Uterus (tissue), 3 donors: ENCODE measurements at regions not wholly inside any gene's neighbourhood (a gene's known extent, or its start where the extent isn't known, plus 50 kb on each side); places are given as distances from the start of the nearest gene placed in this dataset.

Source experiments
- DNase-seq, 2 donors: peaks; one replicate each; pipeline ENCODE4 v3.0.0-alpha.2; 2019 to 2020
- H3K27ac ChIP-seq, 2 donors: fragments of 200-600 bp; sonication (generic); 1 replicate in 1 of 2; 2 replicates in 1 of 2; pipeline ENCODE4 v1.5.1; 2016 to 2018
- H3K27me3 ChIP-seq, 2 donors: fragments of 200-600 bp; sonication (generic); one replicate each; pipeline ENCODE4 v1.5.1; 2018 to 2019; ENCODE audit warnings: control low read depth in 1 of 2
- H3K36me3 ChIP-seq, 2 donors: fragments of 200-600 bp; sonication (generic); one replicate each; pipeline ENCODE4 v1.5.1; 2019; ENCODE audit warnings: control low read depth in 1 of 2
- H3K4me1 ChIP-seq, 2 donors: fragments of 200-600 bp; sonication (generic); one replicate each; pipeline ENCODE4 v1.5.1; 2018 to 2019; ENCODE audit warnings: control low read depth in 1 of 2
- H3K4me3 ChIP-seq, 2 donors: fragments of 200-600 bp; sonication (generic); 1 replicate in 1 of 2; 2 replicates in 1 of 2; pipeline ENCODE4 v1.5.1; 2018 to 2019; ENCODE audit warnings: mild to moderate bottlenecking in 1 of 2
- H3K9me3 ChIP-seq, 2 donors: fragments of 200-600 bp; sonication (generic); one replicate each; pipeline ENCODE4 v1.5.1; 2019; ENCODE audit warnings: control low read depth in 1 of 2
- POLR2A ChIP-seq, 2 donors: fragments of 450-650 bp; IDR thresholded peaks; one replicate each; pipeline ENCODE4 v1.6.1; 2016; ENCODE audit warnings: antibody characterized with exemption in 2 of 2, mild to moderate bottlenecking in 1 of 2, moderate library complexity in 1 of 2
- intact Hi-C: fragments of 100-400 bp; cut with DNase I; formaldehyde crosslinking; loops from one replicate; pipeline ENCODE4 v1.15.1; 2023; ENCODE audit warnings: low total_unique reads
- TF ChIP-seq, protein P1 (sequence below), 4 experiments: fragments of 200-600 bp in 2 of 4; fragments of 450-650 bp in 2 of 4; sonication (generic) in 2 of 4; IDR thresholded peaks; one replicate each; pipeline ENCODE4 v1.5.1; 2016 to 2019; ENCODE audit warnings: antibody characterized with exemption in 4 of 4, mild to moderate bottlenecking in 2 of 4, moderate library complexity in 1 of 4
- donor health status: DM: yes; HTN: yes; CAD: no.

DNA sequence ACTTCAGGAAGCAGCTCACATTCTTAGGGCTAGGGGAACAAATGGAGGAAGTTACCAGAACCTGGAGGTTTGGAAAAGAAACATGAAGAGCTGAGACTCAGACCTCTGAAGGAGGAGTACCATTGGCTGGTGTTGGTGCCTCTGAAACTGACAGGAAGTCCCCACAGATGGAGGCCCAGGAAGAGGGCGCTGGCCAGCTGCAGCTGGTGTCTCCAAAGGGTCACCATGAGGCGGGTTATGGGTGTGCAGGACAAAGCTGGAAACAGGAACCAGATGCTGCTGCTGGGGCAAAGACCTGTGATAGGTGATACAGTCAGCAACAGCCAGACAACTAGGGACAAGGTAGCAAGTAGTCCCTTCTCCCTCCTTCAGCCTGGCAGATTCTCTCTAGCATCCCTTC is 136.5 kb upstream of the SERPINE2 start:
- no peak for TF ChIP-seq POLR2A (IDR thresholded peaks at IDR 0.05)
- TF ChIP-seq, protein P1, sequence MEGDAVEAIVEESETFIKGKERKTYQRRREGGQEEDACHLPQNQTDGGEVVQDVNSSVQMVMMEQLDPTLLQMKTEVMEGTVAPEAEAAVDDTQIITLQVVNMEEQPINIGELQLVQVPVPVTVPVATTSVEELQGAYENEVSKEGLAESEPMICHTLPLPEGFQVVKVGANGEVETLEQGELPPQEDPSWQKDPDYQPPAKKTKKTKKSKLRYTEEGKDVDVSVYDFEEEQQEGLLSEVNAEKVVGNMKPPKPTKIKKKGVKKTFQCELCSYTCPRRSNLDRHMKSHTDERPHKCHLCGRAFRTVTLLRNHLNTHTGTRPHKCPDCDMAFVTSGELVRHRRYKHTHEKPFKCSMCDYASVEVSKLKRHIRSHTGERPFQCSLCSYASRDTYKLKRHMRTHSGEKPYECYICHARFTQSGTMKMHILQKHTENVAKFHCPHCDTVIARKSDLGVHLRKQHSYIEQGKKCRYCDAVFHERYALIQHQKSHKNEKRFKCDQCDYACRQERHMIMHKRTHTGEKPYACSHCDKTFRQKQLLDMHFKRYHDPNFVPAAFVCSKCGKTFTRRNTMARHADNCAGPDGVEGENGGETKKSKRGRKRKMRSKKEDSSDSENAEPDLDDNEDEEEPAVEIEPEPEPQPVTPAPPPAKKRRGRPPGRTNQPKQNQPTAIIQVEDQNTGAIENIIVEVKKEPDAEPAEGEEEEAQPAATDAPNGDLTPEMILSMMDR (IDR thresholded peaks at IDR 0.05) = no peak
- Histone ChIP-seq H3K4me3 (no peak overlapping the region), H3K27ac (no peak overlapping the region), H3K9me3 (no peaks in the 10 kb centered on the region), H3K36me3 (no peaks in the 10 kb centered on the region), H3K4me1 (no peaks in the 10 kb centered on the region), H3K27me3 (no peaks in the 10 kb centered on the region)
- intact Hi-C loops = no loop called here
- no peak for DNase-seq

DNA sequence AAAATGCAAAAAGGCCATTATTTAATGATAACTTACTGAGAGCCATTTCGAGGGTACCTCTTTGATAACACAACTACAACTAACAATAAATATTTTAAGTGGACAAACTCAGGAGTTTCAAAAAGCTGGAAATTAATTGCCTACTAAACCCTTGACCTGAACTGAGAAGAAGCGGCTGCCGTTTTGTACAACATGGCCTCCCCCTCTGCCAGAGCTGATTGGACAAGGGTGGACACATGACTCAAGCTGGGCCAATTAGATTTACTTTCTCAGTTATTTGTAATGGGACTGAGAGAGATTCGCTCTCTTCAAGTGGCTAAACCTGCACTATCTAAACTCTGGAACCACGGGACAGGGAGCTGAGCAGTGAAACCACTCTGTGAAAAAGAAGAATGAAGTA is 135.9 kb upstream of the SERPINE2 start:
- H3K36me3 ChIP-seq = no peaks in the 10 kb centered on the region
- H3K27me3 ChIP-seq = no peaks in the 10 kb centered on the region
- no peaks in the 10 kb centered on the region for H3K9me3 ChIP-seq
- no peak for DNase-seq
- H3K4me1 ChIP-seq = no peaks in the 10 kb centered on the region
- no peak overlapping the region for H3K4me3 ChIP-seq
- no peak for TF ChIP-seq POLR2A (IDR thresholded peaks at IDR 0.05)
- TF ChIP-seq, protein P1 (IDR thresholded peaks at IDR 0.05) = no peak
- no peak overlapping the region for H3K27ac ChIP-seq
- intact Hi-C loops = no loop called here

DNA sequence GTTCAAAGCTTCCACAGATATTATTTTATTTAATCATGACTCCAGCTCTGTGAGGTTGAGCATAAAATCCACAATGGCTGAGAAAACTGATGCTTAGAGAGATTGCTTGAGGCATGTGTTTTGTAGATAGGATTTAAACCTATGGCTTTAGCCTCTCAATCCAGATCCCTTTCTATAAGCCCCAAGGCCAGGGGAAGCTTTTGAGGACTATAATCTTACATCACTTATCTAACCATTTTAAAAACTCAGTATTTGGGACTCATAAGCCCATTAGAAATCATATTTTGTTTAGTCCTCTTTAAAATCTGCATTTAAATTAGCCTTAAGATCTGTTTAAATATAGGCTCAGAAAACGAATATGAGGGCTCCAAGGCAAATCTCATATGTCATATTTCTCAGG is 135.4 kb upstream of the SERPINE2 start:
- H3K36me3 ChIP-seq = no peaks in the 10 kb centered on the region
- no peak for DNase-seq
- intact Hi-C loops = no loop called here

DNA sequence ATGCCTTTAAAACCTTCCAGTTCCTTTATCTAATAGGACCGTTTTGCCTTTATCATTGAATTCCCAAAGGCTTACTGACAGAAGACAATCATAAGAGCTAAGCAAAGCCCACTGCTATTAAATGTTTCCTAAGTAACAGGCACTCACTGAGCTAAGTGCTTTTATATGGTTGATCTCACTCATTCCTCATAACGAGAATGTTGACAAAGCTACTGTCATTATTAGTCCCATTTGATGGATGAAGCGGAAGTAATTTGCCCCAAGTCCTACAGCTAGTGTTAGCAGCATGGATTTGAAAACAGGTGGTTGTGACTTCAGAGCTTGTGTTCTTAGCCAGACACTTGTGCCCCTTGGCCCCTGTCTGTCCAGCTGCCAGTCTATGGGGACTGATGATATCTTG is 134.8 kb upstream of the SERPINE2 start:
- H3K36me3 ChIP-seq = no peaks in the 10 kb centered on the region
- no peak overlapping the region for H3K4me3 ChIP-seq
- intact Hi-C loops = no loop called here
- DNase-seq = no peak
- TF ChIP-seq POLR2A (IDR thresholded peaks at IDR 0.05) = no peak
- TF ChIP-seq, protein P1 (IDR thresholded peaks at IDR 0.05) = no peak
- no peak overlapping the region for H3K27ac ChIP-seq
- no peaks in the 10 kb centered on the region for H3K9me3 ChIP-seq
- no peaks in the 10 kb centered on the region for H3K4me1 ChIP-seq
- H3K27me3 ChIP-seq = no peaks in the 10 kb centered on the region

More for the DNA sequence above, 135.4 kb upstream of the SERPINE2 start:
- no peak overlapping the region for H3K27ac ChIP-seq
- H3K4me3 ChIP-seq = no peak overlapping the region
- H3K27me3 ChIP-seq = no peaks in the 10 kb centered on the region
- no peaks in the 10 kb centered on the region for H3K4me1 ChIP-seq
- no peaks in the 10 kb centered on the region for H3K9me3 ChIP-seq
- TF ChIP-seq, protein P1 (IDR thresholded peaks at IDR 0.05) = no peak
- no peak for TF ChIP-seq POLR2A (IDR thresholded peaks at IDR 0.05)

DNA sequence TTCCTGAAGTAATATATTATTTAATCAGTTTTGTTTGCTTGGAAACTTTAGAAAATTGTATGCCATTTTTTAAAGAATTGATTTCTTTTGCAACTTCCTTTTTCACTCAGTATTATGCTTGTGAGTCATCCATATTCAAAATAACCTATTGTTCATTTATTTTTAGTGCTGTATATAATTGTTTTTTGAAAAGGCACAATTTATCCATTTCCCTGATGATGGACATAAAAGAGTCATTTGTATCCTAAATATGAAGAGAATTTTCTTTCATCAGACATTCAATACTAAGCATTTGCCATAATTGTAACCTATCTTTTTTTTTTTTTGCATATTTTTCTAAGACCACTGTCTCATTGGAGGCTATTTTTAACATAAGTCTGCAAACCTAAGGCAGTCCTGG is 134.1 kb upstream of the SERPINE2 start:
- Histone ChIP-seq H3K9me3 (no peaks in the 10 kb centered on the region), H3K27ac (no peak overlapping the region), H3K4me1 (no peaks in the 10 kb centered on the region), H3K27me3 (no peaks in the 10 kb centered on the region), H3K4me3 (no peak overlapping the region), H3K36me3 (no peaks in the 10 kb centered on the region)
- intact Hi-C loops = no loop called here
- no peak for DNase-seq
- no peak for TF ChIP-seq POLR2A (IDR thresholded peaks at IDR 0.05)
- TF ChIP-seq, protein P1 (IDR thresholded peaks at IDR 0.05) = no peak
